ENCODE measurements at regions not wholly inside any gene's neighbourhood (a gene's known extent, or its start where the extent isn't known, plus 50 kb on each side); places are given as distances from the start of the nearest gene placed in this dataset.

DNA sequence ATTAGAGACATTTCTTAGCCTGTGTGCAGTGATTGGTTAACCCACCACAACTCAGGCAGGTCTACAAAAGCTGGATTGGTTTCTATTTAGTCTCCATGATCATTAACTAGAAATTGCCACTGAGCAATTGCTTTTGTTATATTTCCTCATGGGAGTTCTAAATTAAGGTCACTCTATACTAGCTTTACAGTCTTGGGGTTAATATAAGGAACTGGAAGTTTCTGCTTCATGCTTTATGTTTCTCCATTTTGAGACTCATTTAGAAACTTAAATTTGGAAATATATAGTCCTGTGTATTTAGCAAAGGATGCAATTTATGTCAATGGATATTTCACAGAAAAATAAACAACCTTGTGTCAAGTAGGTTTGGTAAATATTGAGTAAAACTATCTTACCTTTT, 137.5 kb downstream of the HLX start:
- no peak for TF ChIP-seq POLR2A (IDR thresholded peaks at IDR 0.05; ENCODE audit: low read depth, low read length)
- TF ChIP-seq POLR2AphosphoS5 (IDR thresholded peaks at IDR 0.05; ENCODE audit: low read depth, low read length), result no peak
